OCI-LY1 (cell line): ENCODE measurements at regions not wholly inside any gene's neighbourhood (a gene's known extent, or its start where the extent isn't known, plus 50 kb on each side); places are given as distances from the start of the nearest gene placed in this dataset.

Experiments
- H2AFZ ChIP-seq: fragments of 200-600 bp; sonication (generic), shearing (Covaris generic); 2 replicates; pipeline ENCODE4 v1.6.0; 2014; ENCODE audit warnings: antibody characterized with exemption, mild to moderate bottlenecking, low read length
- H3F3A ChIP-seq: fragments of 200-600 bp; sonication (generic), shearing (Covaris generic); 2 replicates; pipeline ENCODE4 v1.6.0; 2014; ENCODE audit warnings: mild to moderate bottlenecking, antibody characterized with exemption, low read length, moderate library complexity; ENCODE audit not compliant: insufficient read depth
- H3K27ac ChIP-seq: fragments of 200-600 bp; sonication (generic); 2 replicates; pipeline ENCODE4 v1.5.1; 2014; ENCODE audit warnings: low read length, mixed run types, mild to moderate bottlenecking, low read depth; ENCODE audit not compliant: poor library complexity, severe bottlenecking
- H3K27me3 ChIP-seq: fragments of 200-600 bp; sonication (generic); 2 replicates; pipeline ENCODE4 v1.6.0; 2014; ENCODE audit warnings: antibody characterized with exemption, mild to moderate bottlenecking, low read length, moderate library complexity; ENCODE audit not compliant: insufficient read depth
- H3K36me3 ChIP-seq: fragments of 200-600 bp; sonication (generic); 2 replicates; pipeline ENCODE4 v1.6.1; 2014; ENCODE audit warnings: mild to moderate bottlenecking, antibody characterized with exemption, low read length, moderate library complexity, mixed read lengths; ENCODE audit not compliant: insufficient read depth
- H3K4me1 ChIP-seq: fragments of 200-600 bp; sonication (generic); 2 replicates; pipeline ENCODE4 v1.5.1; 2014; ENCODE audit warnings: mild to moderate bottlenecking, low read length, moderate library complexity; ENCODE audit not compliant: insufficient read depth, severe bottlenecking
- H3K4me2 ChIP-seq: fragments of 200-600 bp; sonication (generic), shearing (Covaris generic); 2 replicates; pipeline ENCODE4 v1.6.1; 2014; ENCODE audit warnings: low read length
- H3K4me3 ChIP-seq: fragments of 200-600 bp; sonication (generic); 2 replicates; pipeline ENCODE4 v1.5.1; 2014; ENCODE audit warnings: low read length, low read depth, mild to moderate bottlenecking, mixed read lengths; ENCODE audit not compliant: poor library complexity, severe bottlenecking
- H3K79me2 ChIP-seq: fragments of 200-600 bp; shearing (Covaris generic); 2 replicates; pipeline ENCODE4 v1.6.1; 2016; ENCODE audit warnings: mixed run types, low read length, mixed read lengths; ENCODE audit not compliant: insufficient read depth
- H3K9ac ChIP-seq: fragments of 200-600 bp; sonication (generic), shearing (Covaris generic); 2 replicates; pipeline ENCODE4 v1.6.1; 2014; ENCODE audit warnings: mild to moderate bottlenecking, low read length, mixed read lengths
- H3K9me2 ChIP-seq: fragments of 200-600 bp; sonication (generic), shearing (Covaris generic); 2 replicates; pipeline ENCODE4 v1.6.1; 2014; ENCODE audit warnings: low read depth, mild to moderate bottlenecking, low read length, mixed read lengths
- H3K9me3 ChIP-seq: fragments of 200-600 bp; shearing (Covaris generic); 2 replicates; pipeline ENCODE4 v1.6.1; 2014; ENCODE audit warnings: low read length, mixed read lengths
- H4K20me1 ChIP-seq: fragments of 200-600 bp; sonication (generic), shearing (Covaris generic); 2 replicates; pipeline ENCODE4 v1.6.0; 2016; ENCODE audit warnings: mild to moderate bottlenecking, low read length; ENCODE audit not compliant: insufficient read depth
- CTCF ChIP-seq: fragments of 200-600 bp; sonication (generic), shearing (Covaris generic); IDR thresholded peaks from 2 replicates; pipeline ENCODE4 v1.5.1; 2017; ENCODE audit warnings: mild to moderate bottlenecking, antibody characterized with exemption, low read length, moderate library complexity, mixed read lengths
- EZH2 ChIP-seq: fragments of 200-600 bp; sonication (generic), shearing (Covaris generic); IDR thresholded peaks from 2 replicates; pipeline ENCODE4 v1.8.0; 2017; ENCODE audit warnings: borderline replicate concordance, mixed run types, mild to moderate bottlenecking, antibody characterized with exemption, low read length, moderate library complexity, mixed read lengths

GRCh38 chr9:82201196-82201595, 212.6 kb downstream of the SPATA31D1 start:
- H4K20me1 ChIP-seq: no peaks in the 10 kb centered on the region
- no peaks in the 10 kb centered on the region for H3K79me2 ChIP-seq
- H3K4me3 ChIP-seq: no peak overlapping the region
- H2AFZ ChIP-seq: no peak overlapping the region
- no peak overlapping the region for H3K27ac ChIP-seq
- no peaks in the 10 kb centered on the region for H3K9me2 ChIP-seq
- TF ChIP-seq CTCF (no peak), EZH2 (no peak)
- H3F3A ChIP-seq: no peaks in the 10 kb centered on the region
- H3K27me3 ChIP-seq: no peaks in the 10 kb centered on the region
- H3K4me1 ChIP-seq: peaks cover 46% of the 10 kb centered on the region
- no peak overlapping the region for H3K9ac ChIP-seq
- H3K9me3 ChIP-seq: no peaks in the 10 kb centered on the region
- no peak overlapping the region for H3K4me2 ChIP-seq
- H3K36me3 ChIP-seq: no peaks in the 10 kb centered on the region

DNA sequence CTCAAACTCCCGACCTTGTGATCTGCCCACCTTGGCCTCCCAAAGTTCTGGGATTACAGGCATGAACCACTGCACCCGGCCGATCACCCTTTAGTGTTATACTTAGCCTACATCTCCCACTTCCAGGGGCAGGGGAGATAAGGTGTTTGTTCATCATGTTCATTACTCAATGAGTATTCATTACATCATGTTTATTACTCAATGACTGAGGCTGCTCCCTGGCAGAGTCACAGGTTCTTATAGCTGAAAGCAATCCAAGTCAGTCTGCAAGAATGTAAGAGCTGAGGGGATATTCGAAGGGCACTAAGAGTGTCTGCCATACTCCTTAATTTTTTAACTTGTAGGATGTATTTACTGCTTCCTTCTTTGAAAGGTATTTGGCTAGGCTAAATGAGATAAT, 214.2 kb downstream of the SPATA31D1 start:
- Histone ChIP-seq H3K9me2 (no peaks in the 10 kb centered on the region), H4K20me1 (no peaks in the 10 kb centered on the region), H3K9ac (no peak overlapping the region), H3K36me3 (no peaks in the 10 kb centered on the region), H3K27ac (no peak overlapping the region), H3F3A (no peaks in the 10 kb centered on the region), H3K4me1 (peaks cover 46% of the 10 kb centered on the region), H3K79me2 (no peaks in the 10 kb centered on the region), H3K4me3 (no peak overlapping the region), H3K4me2 (no peak overlapping the region), H3K27me3 (no peaks in the 10 kb centered on the region), H3K9me3 (no peaks in the 10 kb centered on the region), H2AFZ (no peak overlapping the region)
- no peak for TF ChIP-seq EZH2
- no peak for TF ChIP-seq CTCF

- H3K27ac ChIP-seq: peak overlapping the region; percentile 58
- no peaks in the 10 kb centered on the region for H4K20me1 ChIP-seq
- H3K36me3 ChIP-seq: peaks cover 4% of the 10 kb centered on the region; the same call in 1 of the 2 replicates
- H3K9me2 ChIP-seq: no peaks in the 10 kb centered on the region
- TF ChIP-seq EZH2 (no peak), CTCF (no peak)
- no peak overlapping the region for H2AFZ ChIP-seq
- H3K9ac ChIP-seq: no peak overlapping the region
- H3K9me3 ChIP-seq: 0 out of 2 replicates have a peak, but pooled peaks cover 5% of the 10 kb centered on the region
- peaks cover 48% of the 10 kb centered on the region for H3K4me1 ChIP-seq
- no peaks in the 10 kb centered on the region for H3K27me3 ChIP-seq
- H3K4me2 ChIP-seq: no peak overlapping the region
- no peak overlapping the region for H3K4me3 ChIP-seq
- no peaks in the 10 kb centered on the region for H3F3A ChIP-seq
- no peaks in the 10 kb centered on the region for H3K79me2 ChIP-seq
Observed at GRCh38 chr9:82206490-82206889, 217.9 kb downstream of the SPATA31D1 start.
